GM10248 (cell line): ENCODE measurements at regions not wholly inside any gene's neighbourhood (a gene's known extent, or its start where the extent isn't known, plus 50 kb on each side); places are given as distances from the start of the nearest gene placed in this dataset.

Experiments used
- CTCF ChIA-PET: fragments of 300-600 bp; sonication (Branson Sonifier 250); formaldehyde crosslinking; extraction: SDS; loops from one replicate; lab custom pipeline; 2021; ENCODE audit warnings: antibody characterized with exemption; lab: Yijun Ruan, JAX
- POLR2A ChIA-PET: fragments of 350-650 bp; sonication (Branson Sonifier 250); formaldehyde crosslinking; extraction: SDS; loops from one replicate; lab custom pipeline; 2020; ENCODE audit warnings: antibody characterized with exemption; lab: Yijun Ruan, JAX
- DNase-seq: peaks from one replicate; pipeline ENCODE4 v3.0.0; 2012; ENCODE audit errors: extremely low spot score
- CTCF ChIP-seq: IDR thresholded peaks from 2 replicates; pipeline ENCODE4 v1.5.1; 2012; ENCODE audit warnings: mild to moderate bottlenecking, low read depth; ENCODE audit errors: extremely low read depth, missing control alignments, control extremely low read depth

- ChIA-PET CTCF (no interaction called here), POLR2A (no interaction called here)
- no peak for DNase-seq
- TF ChIP-seq CTCF: no peak
Measured at GRCh38 chr12:115032521-115032920, 348.5 kb upstream of the TBX3 start.

- CTCF ChIA-PET: no interaction called here
- DNase-seq: no peak
- TF ChIP-seq CTCF: no peak
- POLR2A ChIA-PET: no interaction called here
Measured at GRCh38 chr12:115030017-115030416, 346.0 kb upstream of the TBX3 start.

- TF ChIP-seq CTCF: no peak
- ChIA-PET POLR2A (no interaction called here), CTCF (no interaction called here)
- DNase-seq: no peak
Measured at GRCh38 chr12:115024531-115024930, 340.6 kb upstream of the TBX3 start.

GRCh38 chr12:115023279-115024265, 339.6 kb upstream of the TBX3 start:
- no peak for TF ChIP-seq CTCF
- POLR2A ChIA-PET: no interaction called here

GRCh38 chr12:115020091-115020490, 336.1 kb upstream of the TBX3 start:
- ChIA-PET CTCF (interaction anchor here (1.4 kb wide), 1 partner anchor 36 kb away, joined by 3 read pairs; no protein-coding TSS in a partner anchor), POLR2A (no interaction called here)
- no peak for TF ChIP-seq CTCF
- no peak for DNase-seq

More at GRCh38 chr12:115023279-115024265, 339.6 kb upstream of the TBX3 start:
- CTCF ChIA-PET: no interaction called here
- no peak for DNase-seq

GRCh38 chr12:115017346-115017745, 333.4 kb upstream of the TBX3 start:
- CTCF ChIA-PET: interaction anchor here (1.4 to 1.6 kb wide), 3 partner anchors 11 to 144 kb away, joined by 3 to 4 read pairs (median 3); no protein-coding TSS in a partner anchor
- POLR2A ChIA-PET: no interaction called here
- no peak for DNase-seq
- TF ChIP-seq CTCF: no peak
